LNCAP (cell line): ENCODE measurements at regions not wholly inside any gene's neighbourhood (a gene's known extent, or its start where the extent isn't known, plus 50 kb on each side); places are given as distances from the start of the nearest gene placed in this dataset.

Experiments
- CTCF ChIP-seq: fragments of 450-650 bp; IDR thresholded peaks from 2 replicates; pipeline ENCODE4 v1.5.1; 2017; ENCODE audit warnings: mild to moderate bottlenecking

GRCh38 chr18:39711701-39712100, 2146.1 kb upstream of the CELF4 start:
- no peak for TF ChIP-seq CTCF

- TF ChIP-seq CTCF: no peak
These were observed 2139.8 kb upstream of the CELF4 start for GRCh38 chr18:39705362-39705761.

GRCh38 chr18:39702888-39703287, 2137.3 kb upstream of the CELF4 start:
- no peak for TF ChIP-seq CTCF

- TF ChIP-seq CTCF: no peak
These were observed 2136.2 kb upstream of the CELF4 start for GRCh38 chr18:39701839-39702238.

GRCh38 chr18:39701055-39701783, 2135.6 kb upstream of the CELF4 start:
- TF ChIP-seq CTCF: no peak

GRCh38 chr18:39699340-39699964, 2133.9 kb upstream of the CELF4 start:
- TF ChIP-seq CTCF: no peak

- no peak for TF ChIP-seq CTCF
These were observed 2132.8 kb upstream of the CELF4 start for GRCh38 chr18:39698436-39698835.
